ENCODE measurements at regions not wholly inside any gene's neighbourhood (a gene's known extent, or its start where the extent isn't known, plus 50 kb on each side); places are given as distances from the start of the nearest gene placed in this dataset.
"Not testable (repeated sequence)": the region's sequence is repeated elsewhere in the genome, so short reads cannot be mapped to it uniquely, and the experiment has no call there.

DNA sequence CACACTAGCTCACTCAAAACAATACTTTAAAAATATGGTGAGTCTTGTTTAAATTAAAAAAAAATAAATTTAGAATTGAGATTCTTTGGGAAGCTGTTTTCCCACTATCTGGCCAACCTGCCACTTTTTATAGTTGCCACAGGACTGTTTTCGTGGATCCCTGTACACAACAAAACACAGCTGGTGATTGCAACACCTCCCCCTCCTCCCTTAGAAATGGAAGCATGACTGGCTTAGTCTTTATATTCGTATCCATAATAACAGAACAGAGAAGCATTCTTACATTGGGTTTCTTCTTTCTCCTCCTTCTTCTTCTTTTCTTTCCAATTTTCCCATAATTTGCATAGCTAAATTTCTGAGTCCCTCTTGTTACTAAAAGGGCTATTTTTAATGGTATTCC, 79.5 kb upstream of the GJB6 start:
- DNase-seq, result peak; percentile 43

DNA sequence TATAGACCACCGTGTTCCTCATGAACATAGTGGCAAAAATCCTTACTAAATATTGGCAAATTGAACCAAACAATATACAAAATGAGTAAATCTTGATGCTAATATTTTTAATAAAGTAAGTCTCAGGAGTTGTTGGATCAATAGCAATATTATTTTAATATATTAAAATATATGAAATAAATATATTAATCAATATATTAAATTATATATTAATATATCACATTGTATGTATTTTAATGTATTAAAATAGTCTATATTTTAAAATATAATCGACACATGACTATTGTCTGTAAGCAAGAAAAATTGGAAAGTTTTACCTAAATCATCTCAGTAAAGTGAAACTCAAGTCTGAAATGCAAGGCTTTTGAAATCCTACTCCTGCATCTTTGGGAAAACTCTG, 78.9 kb upstream of the GJB6 start:
- DNase-seq, result no peak

DNA sequence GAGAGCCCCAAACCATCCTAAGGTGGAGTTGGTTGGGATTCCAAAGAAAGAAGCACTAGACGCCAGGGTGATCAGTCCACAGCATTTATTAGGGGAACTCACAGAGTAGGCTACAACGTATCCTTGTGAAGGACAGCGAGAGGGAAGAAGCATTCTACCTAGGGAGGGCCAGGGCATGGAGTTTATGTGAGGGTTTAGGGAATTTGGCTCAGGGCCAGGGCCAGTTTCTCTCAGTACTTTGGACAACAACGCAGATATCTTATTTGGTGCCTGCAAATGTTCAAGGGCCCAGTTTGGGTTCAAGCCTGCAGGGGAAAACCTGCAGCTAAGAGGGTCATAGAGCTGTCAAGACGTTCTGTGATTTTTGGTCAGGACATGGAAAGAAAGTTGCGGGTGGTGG, 73.9 kb upstream of the GJB6 start:
- DNase-seq, result no peak

DNA sequence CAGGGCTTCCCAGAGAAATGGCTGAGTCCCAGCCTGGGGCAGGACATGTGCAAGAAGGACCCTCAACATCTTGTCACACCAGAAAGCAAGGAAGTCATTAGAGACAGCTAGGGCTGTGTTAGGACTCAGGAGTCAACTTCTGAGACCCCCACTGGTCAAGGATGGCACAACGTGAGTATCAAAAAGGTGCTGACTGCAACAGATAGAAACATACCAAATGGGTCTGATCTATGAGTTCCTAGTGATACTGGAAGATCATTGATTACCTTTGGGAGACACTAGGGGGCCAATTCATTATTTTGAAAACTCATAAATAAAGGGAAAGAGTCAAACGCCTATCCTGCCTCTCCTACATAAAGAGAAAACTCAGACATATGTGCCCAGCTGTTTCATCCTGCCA, 73.5 kb upstream of the GJB6 start:
- no peak for DNase-seq

DNA sequence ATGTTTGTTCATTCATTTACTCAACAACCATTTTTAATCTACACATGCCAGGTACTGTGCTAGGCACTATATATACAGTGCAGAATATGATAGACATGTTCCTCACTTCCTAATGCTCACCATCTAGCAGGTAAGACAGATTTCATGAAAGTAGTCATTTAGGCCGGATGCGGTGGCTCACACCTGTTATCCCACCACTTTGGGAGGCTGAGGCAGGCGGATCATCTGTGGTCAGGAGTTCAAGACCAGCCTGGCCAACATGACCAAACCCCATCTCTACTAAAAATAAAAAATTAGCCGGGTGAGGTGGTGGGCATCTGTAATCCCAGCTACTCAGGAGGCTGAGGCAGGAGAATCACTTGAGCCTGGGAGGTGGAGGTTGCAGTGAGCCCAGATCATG, 71.9 kb upstream of the GJB6 start:
- DNase-seq, result not testable (repeated sequence)

DNA sequence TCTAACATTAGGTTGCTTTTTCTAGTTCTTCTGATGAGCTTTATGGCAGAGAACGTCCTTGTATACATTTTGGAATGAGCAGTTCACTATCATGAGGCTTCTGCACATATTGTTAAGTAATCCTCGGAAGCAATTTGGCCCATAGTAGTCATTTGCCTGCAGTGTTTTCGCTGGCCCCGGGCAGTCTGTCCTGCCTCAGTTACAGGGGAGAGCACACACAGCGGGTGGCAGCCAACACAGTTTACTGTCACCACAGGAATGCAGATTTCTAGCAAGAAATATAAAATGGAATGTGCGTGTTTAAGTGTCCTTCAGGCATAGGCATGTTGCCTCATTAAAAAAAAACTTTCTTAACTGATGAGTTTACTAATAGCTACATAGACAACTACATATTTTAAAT, 71.5 kb upstream of the GJB6 start:
- DNase-seq, result no peak

DNA sequence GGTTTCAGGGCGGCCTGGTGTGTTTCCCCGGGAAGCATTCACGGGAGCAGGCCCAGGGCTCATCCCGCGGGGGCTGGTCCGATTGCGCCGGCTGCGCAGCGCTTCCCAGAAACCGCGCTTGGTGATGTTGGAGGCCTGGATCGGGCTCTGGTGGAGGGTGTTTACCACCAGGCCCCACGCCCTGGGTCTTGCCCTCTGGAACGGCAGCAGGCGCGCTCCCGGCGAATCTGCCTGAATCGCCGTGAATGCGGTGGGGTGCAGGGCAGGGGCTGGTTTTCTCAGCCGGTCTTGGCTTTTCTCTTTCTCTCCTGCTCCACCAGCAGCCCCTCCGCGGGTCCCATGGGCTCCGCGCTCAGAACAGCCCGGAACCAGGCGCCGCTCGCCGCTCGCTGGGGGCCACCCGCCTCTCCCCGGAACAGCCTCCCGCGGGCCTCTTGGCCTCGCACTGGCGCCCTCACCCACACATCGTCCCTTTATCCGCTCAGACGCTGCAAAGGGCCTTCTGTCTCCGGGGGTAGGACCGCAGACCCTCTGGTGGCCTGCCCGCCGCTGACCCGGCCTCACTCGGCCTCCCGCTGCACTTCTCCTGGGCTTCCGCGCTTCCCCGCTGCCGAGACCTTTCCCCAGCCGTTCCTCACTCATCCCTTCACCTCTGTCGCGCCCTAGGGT, 69.4 kb upstream of the GJB6 start:
- no peak for DNase-seq

DNA sequence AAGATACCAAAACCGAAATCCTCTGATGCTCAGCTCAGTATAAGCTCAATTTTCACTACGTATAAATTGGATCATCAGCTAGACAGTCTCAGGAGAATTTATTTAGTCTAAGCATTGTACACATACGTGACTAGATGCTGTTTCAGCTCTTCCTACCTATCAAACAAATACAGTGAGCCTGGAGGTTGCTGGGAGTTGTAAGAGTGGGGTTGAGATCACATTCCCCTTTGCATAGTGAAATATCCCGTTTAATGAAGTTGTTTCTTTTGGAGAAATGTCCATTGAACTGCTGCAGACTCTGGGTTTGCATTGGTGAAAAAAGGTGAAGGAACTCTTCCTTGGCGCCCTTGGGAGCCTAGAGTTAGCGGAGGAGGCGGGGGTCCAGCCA, 68.9 kb upstream of the GJB6 start:
- DNase-seq, result no peak

DNA sequence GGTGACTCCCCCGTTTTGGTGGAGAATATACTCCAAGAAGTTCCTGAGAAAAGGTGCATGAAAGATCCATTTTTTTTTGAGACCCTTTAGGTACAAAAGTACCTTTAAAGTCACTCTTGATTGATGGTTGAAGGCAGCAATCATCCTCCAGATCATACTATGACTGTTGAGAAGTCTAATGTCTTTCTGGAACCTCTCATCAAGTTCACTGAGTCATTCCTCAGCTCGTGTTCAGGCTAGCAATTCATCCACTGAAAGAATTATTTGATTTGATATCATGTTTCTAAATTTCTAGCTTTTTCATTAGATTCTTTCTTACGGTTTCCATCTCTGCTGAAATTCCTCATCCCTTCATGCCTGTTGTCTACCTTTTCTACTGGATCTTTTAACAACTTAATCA, 65.1 kb upstream of the GJB6 start:
- DNase-seq, result no peak

DNA sequence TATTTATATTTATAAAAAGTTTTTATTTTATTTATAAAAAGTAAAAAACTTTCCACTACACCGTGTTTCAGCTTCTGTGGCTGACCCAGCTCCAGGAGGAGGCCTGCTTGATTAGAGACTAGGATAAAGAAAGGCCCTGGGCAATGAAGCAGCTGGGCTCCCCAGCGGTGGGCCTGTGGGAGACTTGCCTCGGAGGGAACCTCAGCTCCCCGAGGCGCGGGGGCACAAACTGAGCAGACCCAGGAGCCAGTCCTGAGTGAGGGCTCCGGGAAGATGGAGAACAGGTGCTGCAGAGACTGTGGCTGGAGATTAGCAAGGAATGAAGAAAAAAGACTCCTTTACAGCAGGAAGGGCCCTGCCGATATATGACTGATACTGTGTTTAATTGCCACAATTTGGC, 63.8 kb upstream of the GJB6 start:
- no peak for DNase-seq

DNA sequence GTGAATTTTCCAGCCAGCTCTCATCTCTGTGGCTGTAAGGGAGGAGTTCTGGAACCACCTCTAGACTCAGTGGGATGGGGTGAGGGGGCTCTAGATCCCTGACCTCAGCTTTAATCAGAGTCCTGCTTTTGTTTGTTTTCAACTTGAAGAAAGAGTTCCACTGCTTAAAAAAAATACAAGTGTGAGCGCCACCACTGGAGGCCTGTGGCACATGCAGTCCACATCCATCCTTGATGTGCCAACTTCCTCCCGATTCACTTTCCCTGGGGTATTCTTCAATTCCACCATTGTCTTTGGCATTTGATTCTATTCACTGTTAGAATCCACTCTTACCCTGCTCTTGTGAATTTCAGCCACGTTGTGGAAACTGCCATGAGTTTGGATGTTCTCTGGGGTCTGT, 62.4 kb upstream of the GJB6 start:
- no peak for DNase-seq

DNA sequence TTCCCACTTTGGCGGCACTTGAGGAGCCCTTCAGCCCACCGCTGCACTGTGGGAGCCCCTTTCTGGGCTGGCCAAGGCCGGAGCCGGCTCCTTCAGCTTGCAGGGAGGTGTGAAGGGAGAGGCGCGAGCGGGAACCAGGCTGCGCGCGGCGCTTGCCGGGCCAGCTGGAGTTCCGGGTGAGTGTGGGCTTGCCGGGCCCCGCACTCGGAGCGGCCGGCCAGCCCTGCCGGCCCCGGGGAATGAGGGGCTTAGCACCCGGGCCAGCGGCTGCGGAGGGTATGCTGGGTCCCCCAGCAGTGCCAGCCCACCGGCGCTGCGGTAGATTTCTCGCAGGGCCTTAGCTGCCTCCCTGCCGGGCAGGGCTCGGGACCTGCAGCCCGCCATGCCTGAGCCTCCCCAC, 60.2 kb upstream of the GJB6 start:
- DNase-seq, result not testable (repeated sequence)

DNA sequence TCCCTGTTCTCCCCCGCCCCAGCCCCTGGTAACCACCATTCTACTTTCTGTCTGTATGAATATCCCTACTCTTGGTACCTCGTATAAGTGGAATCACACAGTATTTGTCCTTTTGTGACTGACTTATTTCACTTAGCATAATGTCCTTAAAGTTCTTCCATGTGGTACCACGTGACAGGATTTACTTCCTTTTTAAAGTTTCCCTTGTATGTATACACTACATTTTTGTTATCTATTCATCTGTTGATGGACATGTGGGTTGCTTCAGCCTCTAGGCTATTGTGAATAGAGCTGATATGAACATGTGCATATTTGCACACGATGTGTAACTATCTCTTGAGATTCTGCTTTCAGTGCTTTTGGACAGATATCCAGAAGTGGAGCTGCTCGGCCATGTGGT, 59.6 kb upstream of the GJB6 start:
- DNase-seq, result no peak

DNA sequence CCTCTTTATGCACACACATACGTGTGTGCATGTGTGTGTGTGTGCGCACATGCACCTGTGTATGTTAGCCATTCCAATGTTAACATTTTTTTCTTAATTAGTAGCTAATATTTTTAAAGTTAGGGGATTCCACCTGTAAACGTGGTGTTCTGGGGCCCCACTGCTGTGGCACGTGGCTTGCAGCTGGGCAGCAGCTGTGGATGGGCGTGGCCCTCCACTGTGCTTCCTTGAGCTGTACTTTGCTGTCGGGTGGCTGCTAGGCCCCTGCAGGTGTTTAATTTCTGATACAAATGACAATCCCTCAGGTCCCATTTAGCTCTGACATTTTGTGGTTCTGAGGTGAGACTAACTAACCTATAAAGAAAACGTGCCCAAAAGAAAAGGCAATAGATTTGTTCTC, 58.9 kb upstream of the GJB6 start:
- DNase-seq, result no peak

DNA sequence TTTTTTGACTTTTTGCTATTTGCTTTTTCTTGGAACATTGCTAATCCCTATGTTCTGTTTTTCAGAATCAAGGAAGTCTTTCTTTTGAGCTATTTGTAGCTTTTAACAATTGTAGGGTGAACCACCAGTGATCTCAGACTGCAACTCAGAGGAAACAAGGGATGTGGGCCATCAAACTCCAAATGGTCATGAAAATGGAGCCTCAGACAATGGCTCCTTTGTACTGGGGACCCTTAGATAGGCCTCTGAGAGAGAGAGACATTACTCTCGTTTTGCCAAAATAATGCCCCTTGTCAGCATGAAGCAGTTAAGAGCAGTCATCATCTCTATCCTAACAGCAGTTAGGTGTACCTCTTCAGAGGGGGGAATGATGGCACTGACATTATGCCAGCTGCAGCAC, 56.4 kb upstream of the GJB6 start:
- DNase-seq, result no peak

DNA sequence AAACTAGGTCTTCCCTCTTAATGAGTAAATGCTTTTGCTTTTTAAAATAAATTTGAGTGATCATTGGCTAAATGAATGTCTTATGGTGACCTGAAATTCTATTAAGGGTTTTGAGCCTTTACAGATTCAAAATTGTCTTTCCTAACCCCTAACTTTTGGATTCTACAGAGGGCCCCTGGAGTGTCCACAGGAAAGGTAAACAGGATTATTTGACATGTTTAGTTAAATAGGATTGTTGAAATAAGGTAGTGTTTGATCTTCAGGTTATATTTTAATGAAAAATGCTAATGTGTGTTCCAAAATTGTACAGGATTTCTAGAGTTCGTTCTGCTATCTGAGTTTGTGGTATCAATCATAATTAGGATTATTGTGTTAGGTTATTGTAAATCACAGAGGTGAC, 55.9 kb upstream of the GJB6 start:
- no peak for DNase-seq

DNA sequence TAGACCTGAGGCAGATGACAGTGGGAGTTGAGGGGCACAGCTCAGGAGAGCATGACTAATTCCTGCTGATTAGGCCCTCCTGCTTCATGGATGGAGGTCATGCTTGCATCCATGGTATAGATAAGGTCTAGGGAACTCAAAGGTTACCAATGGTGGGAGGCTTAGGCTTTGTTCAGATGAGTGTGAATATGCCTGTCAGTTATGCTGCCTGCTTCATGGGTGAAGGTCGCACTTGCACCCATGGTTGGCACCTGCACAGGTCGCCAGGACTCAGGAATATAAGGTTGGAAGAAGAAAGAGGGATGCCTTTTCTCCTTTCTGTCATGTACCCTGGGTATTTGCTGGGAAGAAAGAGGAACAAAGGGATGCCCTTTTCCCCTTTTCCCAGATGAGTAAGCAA, 53.4 kb upstream of the GJB6 start:
- no peak for DNase-seq
